Thyroid gland (tissue), 4 donors: ENCODE measurements at regions not wholly inside any gene's neighbourhood (a gene's known extent, or its start where the extent isn't known, plus 50 kb on each side); places are given as distances from the start of the nearest gene placed in this dataset.

Experiments used
- DNase-seq, 2 donors: peaks; one replicate each; pipeline ENCODE4 v3.0.0-alpha.2; 2019
- H3K27ac ChIP-seq, 3 donors: fragments of 200-600 bp; sonication (generic); 1 replicate in 2 of 3; 2 replicates in 1 of 3; pipeline ENCODE4 v1.5.1; 2016 to 2019; ENCODE audit warnings: mild to moderate bottlenecking in 1 of 3, moderate library complexity in 1 of 3
- H3K27me3 ChIP-seq: fragments of 200-600 bp; sonication (generic); one replicate; pipeline ENCODE4 v1.5.1; 2019
- H3K36me3 ChIP-seq, 2 donors: fragments of 200-600 bp; sonication (generic); one replicate each; pipeline ENCODE4 v1.5.1; 2016 to 2019
- H3K4me1 ChIP-seq, 2 donors: fragments of 200-600 bp; sonication (generic); one replicate each; pipeline ENCODE4 v1.5.1; 2017 to 2019
- H3K4me3 ChIP-seq, 3 donors: fragments of 200-600 bp; sonication (generic); replicated peaks in 1 of 3; 1 replicate in 2 of 3; 2 replicates in 1 of 3; pipeline ENCODE4 v1.5.1; 2016; ENCODE audit warnings: mild to moderate bottlenecking in 1 of 3
- H3K9me3 ChIP-seq: fragments of 200-600 bp; sonication (generic); one replicate; pipeline ENCODE4 v1.5.1; 2017
- CTCF ChIP-seq, 6 experiments: fragments of 200-600 bp in 3 of 6; fragments of 450-650 bp in 3 of 6; sonication (generic) in 3 of 6; IDR thresholded peaks; one replicate each; pipeline ENCODE4 v1.5.1; 2016 to 2019; ENCODE audit warnings: antibody characterized with exemption in 6 of 6, mild to moderate bottlenecking in 2 of 6, inconsistent platforms in 1 of 6, moderate library complexity in 1 of 6
- POLR2A ChIP-seq, 2 donors: fragments of 450-650 bp; IDR thresholded peaks; one replicate each; pipeline ENCODE4 v1.6.1; 2017; ENCODE audit warnings: antibody characterized with exemption in 2 of 2, mild to moderate bottlenecking in 2 of 2, moderate library complexity in 1 of 2
- WGBS, 2 donors: methylation state at CpG; one replicate each; pipeline ENCODE4 v1.1.5; 2017; 5-methylcytosine and 5-hydroxymethylcytosine counted together
- intact Hi-C: fragments of 100-400 bp; cut with DNase I; formaldehyde crosslinking; loops from one replicate; pipeline ENCODE4 v1.15.1; 2023

- no peaks in the 10 kb centered on the region for H3K9me3 ChIP-seq
- no peaks in the 10 kb centered on the region for H3K27me3 ChIP-seq
- intact Hi-C loops, result no loop called here
- no peak overlapping the region for H3K27ac ChIP-seq
- WGBS, 2 donors, result 78 to 90% methylated on average over 3 of the region's 3 CpGs
- no peaks in the 10 kb centered on the region for H3K4me1 ChIP-seq
- TF ChIP-seq CTCF (IDR thresholded peaks at IDR 0.05), result no peak
- no peak for TF ChIP-seq POLR2A (IDR thresholded peaks at IDR 0.05)
- no peaks in the 10 kb centered on the region for H3K36me3 ChIP-seq
- H3K4me3 ChIP-seq, result no peak overlapping the region
- no peak for DNase-seq
Measured at GRCh38 chr7:81887098-81888090, 117.5 kb upstream of the HGF start.

GRCh38 chr7:81886211-81886764 is 116.4 kb upstream of the HGF start:
- 70 to 87% methylated on average over 3 of the region's 3 CpGs for WGBS, 2 donors
- no peak overlapping the region for H3K4me3 ChIP-seq
- TF ChIP-seq CTCF (IDR thresholded peaks at IDR 0.05) (no peak), POLR2A (IDR thresholded peaks at IDR 0.05) (no peak)
- intact Hi-C loops, result no loop called here
- no peaks in the 10 kb centered on the region for H3K9me3 ChIP-seq
- H3K27me3 ChIP-seq, result no peaks in the 10 kb centered on the region
- no peak overlapping the region for H3K27ac ChIP-seq
- H3K4me1 ChIP-seq, result no peaks in the 10 kb centered on the region
- no peaks in the 10 kb centered on the region for H3K36me3 ChIP-seq
- DNase-seq, result no peak

- no peaks in the 10 kb centered on the region for H3K9me3 ChIP-seq
- H3K27me3 ChIP-seq, result no peaks in the 10 kb centered on the region
- no peak for DNase-seq
- no peaks in the 10 kb centered on the region for H3K36me3 ChIP-seq
- intact Hi-C loops, result no loop called here
- TF ChIP-seq CTCF (IDR thresholded peaks at IDR 0.05), result no peak
- H3K4me1 ChIP-seq, result no peaks in the 10 kb centered on the region
- WGBS, 2 donors, result 78 to 87% methylated on average over 3 of the region's 3 CpGs
- H3K27ac ChIP-seq, result no peak overlapping the region
- no peak overlapping the region for H3K4me3 ChIP-seq
Measured at GRCh38 chr7:81884817-81885216, 115.0 kb upstream of the HGF start.

GRCh38 chr7:81883801-81884393 is 114.0 kb upstream of the HGF start:
- intact Hi-C loops, result no loop called here
- Histone ChIP-seq H3K4me3 (no peak overlapping the region), H3K27me3 (no peaks in the 10 kb centered on the region), H3K36me3 (no peaks in the 10 kb centered on the region), H3K27ac (no peak overlapping the region), H3K4me1 (no peaks in the 10 kb centered on the region), H3K9me3 (no peaks in the 10 kb centered on the region)
- TF ChIP-seq CTCF (IDR thresholded peaks at IDR 0.05), result no peak
- no peak for TF ChIP-seq POLR2A (IDR thresholded peaks at IDR 0.05)
- no peak for DNase-seq
- 93 to 95% methylated on average over 7 of the region's 7 CpGs for WGBS, 2 donors

GRCh38 chr7:81882086-81882485 is 112.2 kb upstream of the HGF start:
- Histone ChIP-seq H3K36me3 (no peaks in the 10 kb centered on the region), H3K27me3 (no peaks in the 10 kb centered on the region), H3K27ac (no peak overlapping the region), H3K4me1 (no peaks in the 10 kb centered on the region), H3K9me3 (no peaks in the 10 kb centered on the region), H3K4me3 (no peak overlapping the region)
- no peak for TF ChIP-seq POLR2A (IDR thresholded peaks at IDR 0.05)
- no peak for TF ChIP-seq CTCF (IDR thresholded peaks at IDR 0.05)
- WGBS, 2 donors, result 58 to 73% methylated on average over 2 of the region's 2 CpGs
- intact Hi-C loops, result no loop called here
- no peak for DNase-seq
